Keratinocyte (primary cell): ENCODE measurements at regions not wholly inside any gene's neighbourhood (a gene's known extent, or its start where the extent isn't known, plus 50 kb on each side); places are given as distances from the start of the nearest gene placed in this dataset.

ENCODE experiments used
- DNase-seq: peaks from one replicate; pipeline ENCODE4 v3.0.0-alpha.2; 2011; ENCODE audit warnings: low read depth, missing footprints, low spot score
- FAIRE-seq: peaks from 2 replicates; lab custom pipeline; 2011; peaks lifted over from hg19 to GRCh38; lab: Jason Lieb, UNC
- H2AFZ ChIP-seq: 2 replicates; pipeline ENCODE4 v1.6.0; 2012; ENCODE audit warnings: low read length, control low read depth, inconsistent platforms; ENCODE audit not compliant: control insufficient read depth
- H3K27ac ChIP-seq: 2 replicates; pipeline ENCODE4 v1.5.1; 2011; ENCODE audit warnings: low read length; ENCODE audit not compliant: control insufficient read depth, insufficient read depth
- H3K27me3 ChIP-seq: 3 replicates; pipeline ENCODE4 v1.6.0; 2011; ENCODE audit warnings: low read length; ENCODE audit not compliant: control insufficient read depth, insufficient read depth; ENCODE audit errors: extremely low read depth
- H3K36me3 ChIP-seq, 2 experiments: 2 replicates in 1 of 2; 3 replicates in 1 of 2; pipeline ENCODE4 v1.5.1; 2011; ENCODE audit warnings: low read length in 2 of 2, mild to moderate bottlenecking in 1 of 2; ENCODE audit not compliant: control insufficient read depth in 2 of 2, insufficient read depth in 2 of 2; ENCODE audit errors: extremely low read depth in 1 of 2
- H3K4me1 ChIP-seq: 3 replicates; pipeline ENCODE4 v1.5.1; 2011; ENCODE audit warnings: low read length; ENCODE audit not compliant: control insufficient read depth, insufficient read depth; ENCODE audit errors: extremely low read depth
- H3K4me2 ChIP-seq: 3 replicates; pipeline ENCODE4 v1.6.0; 2011; ENCODE audit warnings: low read depth, low read length; ENCODE audit not compliant: control insufficient read depth, insufficient read depth; ENCODE audit errors: extremely low read depth
- H3K4me3 ChIP-seq, 3 experiments: fragments of 200-600 bp in 1 of 3; sonication (generic) in 1 of 3; 2 replicates in 2 of 3; 3 replicates in 1 of 3; pipeline ENCODE4 v1.5.1; 2011 to 2016; ENCODE audit warnings: low read length in 3 of 3, mild to moderate bottlenecking in 3 of 3, control low read depth in 2 of 3, inconsistent platforms in 1 of 3, low read depth in 1 of 3, mixed read lengths in 1 of 3, mixed run types in 1 of 3, moderate library complexity in 1 of 3; ENCODE audit not compliant: control insufficient read depth in 2 of 3, insufficient read depth in 2 of 3; ENCODE audit errors: extremely low read depth in 1 of 3
- H3K79me2 ChIP-seq: 2 replicates; pipeline ENCODE4 v1.6.0; 2012; ENCODE audit warnings: low read length; ENCODE audit not compliant: control insufficient read depth, insufficient read depth
- H3K9ac ChIP-seq: 3 replicates; pipeline ENCODE4 v1.6.0; 2011; ENCODE audit warnings: low read length; ENCODE audit not compliant: control insufficient read depth, insufficient read depth; ENCODE audit errors: extremely low read depth
- H3K9me1 ChIP-seq: 3 replicates; pipeline ENCODE4 v1.6.0; 2011; ENCODE audit warnings: low read length; ENCODE audit not compliant: control insufficient read depth, insufficient read depth; ENCODE audit errors: extremely low read depth
- H3K9me3 ChIP-seq: 2 replicates; pipeline ENCODE4 v1.5.1; 2012; ENCODE audit warnings: low read depth, low read length; ENCODE audit not compliant: control insufficient read depth
- H4K20me1 ChIP-seq: 3 replicates; pipeline ENCODE4 v1.6.0; 2011; ENCODE audit warnings: low read length; ENCODE audit not compliant: control insufficient read depth, insufficient read depth; ENCODE audit errors: extremely low read depth
- EZH2 ChIP-seq: IDR thresholded peaks from one replicate; pipeline ENCODE4 v1.6.1; 2012; ENCODE audit warnings: inconsistent platforms, mild to moderate bottlenecking, low read length, moderate library complexity
- dilution Hi-C: fragments of 300-500 bp; cut with MboI; formaldehyde crosslinking; loops from one replicate; pipeline ENCODE4 v1.7.0; 2020; ENCODE audit warnings: low sequenced_read_pairs; ENCODE audit not compliant: extremely low pct_ligation_motif_present
- TF ChIP-seq, protein P1 (sequence below), 3 experiments: IDR thresholded peaks in 1 of 3; conservative IDR thresholded peaks in 1 of 3; optimal IDR thresholded peaks in 1 of 3; 2 replicates in 2 of 3; 3 replicates in 1 of 3; pipeline versions ENCODE3 to v1.5.1; 2011; ENCODE audit warnings: low read length in 3 of 3, mild to moderate bottlenecking in 3 of 3, moderate library complexity in 2 of 3, control low read depth in 1 of 3, inconsistent platforms in 1 of 3; ENCODE audit not compliant: insufficient read depth in 2 of 3; ENCODE audit errors: extremely low read depth in 1 of 3

DNA sequence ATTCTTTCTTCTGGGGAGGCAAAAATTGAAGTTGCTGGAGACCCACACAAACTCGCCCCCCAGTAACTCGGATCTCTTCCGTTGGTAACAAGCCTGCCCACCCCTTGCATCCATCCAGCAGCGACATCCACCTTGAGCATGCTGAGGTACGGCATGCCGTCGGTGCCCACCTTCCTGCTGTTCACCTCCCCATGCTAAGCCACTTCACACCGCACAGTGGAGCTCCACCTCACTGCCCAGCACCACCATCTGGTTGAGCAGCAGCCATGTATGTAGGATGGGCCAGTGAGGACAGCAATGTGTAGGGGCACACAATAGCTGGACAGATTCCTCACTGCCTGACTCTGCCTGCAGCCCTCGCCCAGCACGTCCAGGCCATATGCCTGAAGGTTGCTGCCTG lies 138.1 kb upstream of the ZNF92 start:
- no peaks in the 10 kb centered on the region for H4K20me1 ChIP-seq
- DNase-seq: no peak
- H3K9me3 ChIP-seq: no peaks in the 10 kb centered on the region
- H3K79me2 ChIP-seq: no peaks in the 10 kb centered on the region
- dilution Hi-C loops: no loop called here
- H3K9ac ChIP-seq: no peak overlapping the region
- no peak overlapping the region for H3K4me2 ChIP-seq
- H3K27ac ChIP-seq: no peak overlapping the region
- H3K9me1 ChIP-seq: no peaks in the 10 kb centered on the region
- H2AFZ ChIP-seq: no peak overlapping the region
- no peak for FAIRE-seq
- no peaks in the 10 kb centered on the region for H3K36me3 ChIP-seq
- no peaks in the 10 kb centered on the region for H3K4me1 ChIP-seq
- H3K27me3 ChIP-seq: peaks cover 25% of the 10 kb centered on the region
- H3K4me3 ChIP-seq: no peak overlapping the region
- TF ChIP-seq, protein P1, sequence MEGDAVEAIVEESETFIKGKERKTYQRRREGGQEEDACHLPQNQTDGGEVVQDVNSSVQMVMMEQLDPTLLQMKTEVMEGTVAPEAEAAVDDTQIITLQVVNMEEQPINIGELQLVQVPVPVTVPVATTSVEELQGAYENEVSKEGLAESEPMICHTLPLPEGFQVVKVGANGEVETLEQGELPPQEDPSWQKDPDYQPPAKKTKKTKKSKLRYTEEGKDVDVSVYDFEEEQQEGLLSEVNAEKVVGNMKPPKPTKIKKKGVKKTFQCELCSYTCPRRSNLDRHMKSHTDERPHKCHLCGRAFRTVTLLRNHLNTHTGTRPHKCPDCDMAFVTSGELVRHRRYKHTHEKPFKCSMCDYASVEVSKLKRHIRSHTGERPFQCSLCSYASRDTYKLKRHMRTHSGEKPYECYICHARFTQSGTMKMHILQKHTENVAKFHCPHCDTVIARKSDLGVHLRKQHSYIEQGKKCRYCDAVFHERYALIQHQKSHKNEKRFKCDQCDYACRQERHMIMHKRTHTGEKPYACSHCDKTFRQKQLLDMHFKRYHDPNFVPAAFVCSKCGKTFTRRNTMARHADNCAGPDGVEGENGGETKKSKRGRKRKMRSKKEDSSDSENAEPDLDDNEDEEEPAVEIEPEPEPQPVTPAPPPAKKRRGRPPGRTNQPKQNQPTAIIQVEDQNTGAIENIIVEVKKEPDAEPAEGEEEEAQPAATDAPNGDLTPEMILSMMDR (optimal IDR thresholded peaks at IDR 0.05 in 1 of 3, IDR thresholded peaks at IDR 0.05 in 1 of 3, conservative IDR thresholded peaks at IDR 0.05 in 1 of 3; ENCODE audit: extremely low read depth in 1 of 3, insufficient read depth in 2 of 3, low read length in 3 of 3): no peak
- TF ChIP-seq EZH2: no peak

DNA sequence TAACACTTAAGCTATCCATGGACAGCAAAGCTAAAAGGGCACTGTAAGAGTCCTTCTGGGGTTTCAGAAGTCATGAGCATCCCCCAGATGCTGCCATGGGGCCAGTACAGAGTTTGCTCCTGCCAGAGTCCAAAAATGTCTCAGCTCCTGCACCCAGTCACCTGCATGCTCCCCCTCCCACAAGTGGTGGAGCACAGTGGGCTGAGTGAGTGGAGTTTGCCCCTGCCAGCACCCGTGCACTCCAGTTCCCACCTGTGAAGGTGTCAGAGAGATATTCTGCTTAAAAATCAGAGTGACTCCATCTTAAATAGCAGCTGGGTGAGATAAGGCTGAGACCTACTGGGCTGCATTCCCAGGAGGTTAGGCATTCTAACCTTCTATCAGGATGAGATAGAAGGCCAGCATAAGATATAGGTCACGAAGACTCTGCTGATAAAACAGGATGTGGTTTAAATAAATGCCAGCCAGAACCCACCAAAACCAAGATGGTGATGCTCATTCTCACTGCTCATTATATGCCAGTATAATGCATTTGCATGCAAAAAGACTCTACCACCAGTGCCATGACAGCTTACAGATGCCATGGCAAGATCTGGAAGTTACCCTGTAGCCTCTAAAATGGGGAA lies 140.1 kb upstream of the ZNF92 start:
- no peak for DNase-seq
- H3K4me3 ChIP-seq: no peak overlapping the region
- peaks cover 7% of the 10 kb centered on the region for H3K27me3 ChIP-seq
- H2AFZ ChIP-seq: no peak overlapping the region
- H3K9ac ChIP-seq: no peak overlapping the region
- no peak for FAIRE-seq
- no peaks in the 10 kb centered on the region for H3K79me2 ChIP-seq
- H3K4me1 ChIP-seq: no peaks in the 10 kb centered on the region
- dilution Hi-C loops: no loop called here
- no peaks in the 10 kb centered on the region for H3K9me3 ChIP-seq
- no peak overlapping the region for H3K4me2 ChIP-seq
- no peaks in the 10 kb centered on the region for H4K20me1 ChIP-seq
- TF ChIP-seq, protein P1 (optimal IDR thresholded peaks at IDR 0.05 in 1 of 3, IDR thresholded peaks at IDR 0.05 in 1 of 3, conservative IDR thresholded peaks at IDR 0.05 in 1 of 3; ENCODE audit: extremely low read depth in 1 of 3, insufficient read depth in 2 of 3, low read length in 3 of 3): no peak
- no peak for TF ChIP-seq EZH2
- H3K9me1 ChIP-seq: no peaks in the 10 kb centered on the region
- no peak overlapping the region for H3K27ac ChIP-seq
- H3K36me3 ChIP-seq: no peaks in the 10 kb centered on the region
